ENCODE measurements at regions not wholly inside any gene's neighbourhood (a gene's known extent, or its start where the extent isn't known, plus 50 kb on each side); places are given as distances from the start of the nearest gene placed in this dataset.

DNA sequence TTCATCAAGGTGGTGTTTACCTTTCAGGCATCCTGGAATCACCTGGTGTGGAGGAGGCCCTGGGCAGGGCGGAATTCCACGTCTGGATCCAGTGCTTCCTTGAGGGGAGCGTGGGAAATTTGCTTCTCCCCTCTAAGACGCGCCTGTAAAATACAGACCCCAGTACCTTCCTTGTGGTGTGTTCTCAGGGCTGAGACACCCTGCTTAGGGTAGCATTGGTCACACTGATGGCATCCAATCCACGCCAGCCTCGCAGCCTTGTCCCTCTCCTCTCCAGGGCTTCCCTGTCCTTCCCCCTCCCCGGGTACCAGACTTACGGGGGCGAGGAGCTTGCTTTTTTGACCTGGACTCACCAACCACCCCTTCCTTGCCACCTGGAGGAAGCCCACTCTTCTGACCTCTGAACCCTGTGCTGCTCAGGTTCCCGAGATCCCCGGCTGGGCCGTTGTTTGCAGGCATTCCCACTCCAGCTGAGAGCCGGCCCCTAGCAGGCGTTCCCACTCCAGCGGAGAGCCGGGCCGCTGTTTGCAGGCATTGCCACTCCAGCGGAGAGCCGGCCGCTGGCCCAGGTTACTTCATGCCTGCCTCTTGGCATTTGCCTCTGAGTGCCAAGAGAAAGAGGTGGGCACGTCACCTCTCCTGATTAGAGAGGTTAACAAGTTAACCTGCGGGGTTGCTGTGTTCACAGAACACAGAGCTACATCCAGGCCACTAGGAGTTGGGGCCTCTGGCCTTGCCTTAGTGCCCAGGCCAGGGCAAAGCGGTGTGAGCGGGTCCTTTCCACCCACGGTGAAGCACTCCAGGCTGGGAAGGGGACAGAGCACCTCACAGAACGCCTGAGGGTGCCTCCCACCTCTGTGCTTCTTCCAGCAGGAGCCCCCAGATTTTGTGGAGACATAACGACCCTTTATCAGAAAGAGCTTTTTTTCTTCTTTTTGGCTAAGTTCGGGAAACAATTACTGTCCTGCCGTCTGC lies 254.0 kb upstream of the PPP2R2D start:
- ATAC-seq (no peak), DNase-seq (ENCODE audit: low spot score) (no peak)

DNA sequence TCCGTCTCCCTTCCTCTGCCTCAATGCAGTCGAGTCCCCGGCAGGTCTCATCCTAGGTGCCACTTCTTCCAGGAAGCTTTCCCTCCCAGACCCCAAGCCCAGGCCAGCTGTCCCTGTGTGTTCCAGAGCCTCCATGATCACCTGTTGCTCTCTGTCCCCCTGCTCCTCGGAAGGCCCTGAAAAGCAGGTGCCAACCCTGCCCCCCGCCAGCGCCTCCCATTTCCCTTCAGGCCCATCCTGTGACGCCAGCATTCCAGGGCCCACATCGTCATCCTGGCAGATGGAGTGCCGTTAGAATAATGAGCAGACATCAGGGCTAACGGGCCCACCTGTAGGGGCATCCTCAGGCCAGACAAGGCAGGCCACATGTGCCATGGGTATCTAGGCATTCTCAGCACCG lies 253.0 kb upstream of the PPP2R2D start:
- no peak for ATAC-seq
- DNase-seq (ENCODE audit: low spot score) = no peak

DNA sequence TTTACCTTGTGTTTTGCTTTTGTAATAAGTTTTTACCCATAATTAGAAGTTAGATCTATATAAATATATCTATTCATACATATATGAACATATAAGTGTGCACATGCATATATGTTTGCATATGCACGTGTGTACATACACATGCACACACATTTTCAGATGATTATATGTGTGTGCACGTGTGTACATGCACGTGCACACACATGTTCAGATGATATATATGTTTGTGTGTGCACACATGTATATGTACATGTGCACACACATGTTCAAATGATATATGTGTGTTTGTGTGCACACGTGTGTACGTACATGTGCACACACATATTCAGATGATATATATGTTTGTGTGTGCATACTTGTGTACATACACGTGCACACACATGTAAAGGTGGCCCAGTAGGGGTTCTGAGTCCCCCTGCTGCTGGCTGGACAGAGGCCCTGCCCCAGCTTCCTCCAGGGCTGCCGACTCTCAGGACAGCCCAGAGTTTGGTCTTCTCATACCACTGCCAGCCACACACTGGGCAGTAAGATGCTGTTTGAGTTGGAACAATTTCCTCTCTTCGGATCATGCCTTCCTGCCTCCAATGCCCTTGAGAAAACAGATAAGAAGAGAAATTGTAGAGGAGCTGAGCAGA lies 252.3 kb upstream of the PPP2R2D start:
- DNase-seq (ENCODE audit: low spot score) = no peak
- ATAC-seq = no peak

DNA sequence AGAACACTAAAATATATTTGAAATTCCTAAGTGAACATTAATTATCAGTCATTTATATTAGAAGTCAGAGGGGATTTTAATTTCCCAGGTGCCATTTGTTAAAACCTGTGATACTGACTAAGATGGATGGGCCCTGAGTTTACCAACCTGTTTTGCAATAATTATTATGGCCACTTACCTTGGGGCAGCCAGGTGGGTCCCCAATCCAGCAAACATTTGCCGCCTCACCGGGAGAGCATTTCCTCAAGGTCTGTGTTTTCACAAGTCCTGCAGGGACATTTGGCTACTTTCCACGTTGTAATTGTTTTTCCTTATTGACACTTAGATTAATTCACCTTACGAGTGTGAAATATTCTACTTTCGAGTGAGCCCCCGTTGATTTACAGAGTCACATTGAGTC lies 251.2 kb upstream of the PPP2R2D start:
- no peak for ATAC-seq
- DNase-seq (ENCODE audit: low spot score) = no peak

DNA sequence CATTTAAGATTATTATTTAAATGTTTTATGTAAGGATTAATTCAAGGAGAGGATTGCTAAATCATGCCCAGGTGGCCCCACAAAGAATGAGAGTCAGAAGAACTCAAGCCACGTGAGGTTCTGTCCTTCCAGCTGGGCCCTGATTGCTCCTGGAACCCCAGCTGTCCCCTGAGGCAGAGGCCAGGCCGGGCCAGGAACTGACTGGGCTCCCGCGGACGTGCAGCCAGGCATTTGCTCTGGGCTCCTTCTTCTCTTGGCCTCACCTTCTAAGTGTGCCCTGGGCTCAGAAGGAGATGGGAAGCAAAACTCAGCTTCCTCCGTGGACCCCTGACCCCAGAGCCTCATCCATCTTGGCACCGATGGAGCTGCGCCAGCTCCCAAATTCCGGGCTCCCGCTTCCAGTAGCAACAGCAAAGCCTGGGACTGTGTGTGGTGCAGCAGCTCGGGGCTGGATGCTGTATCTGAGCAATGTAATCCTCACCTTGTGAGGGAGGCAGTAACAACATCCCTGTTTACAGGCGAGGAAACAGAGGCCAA lies 250.6 kb upstream of the PPP2R2D start:
- DNase-seq (ENCODE audit: low spot score) (no peak), ATAC-seq (no peak)

DNA sequence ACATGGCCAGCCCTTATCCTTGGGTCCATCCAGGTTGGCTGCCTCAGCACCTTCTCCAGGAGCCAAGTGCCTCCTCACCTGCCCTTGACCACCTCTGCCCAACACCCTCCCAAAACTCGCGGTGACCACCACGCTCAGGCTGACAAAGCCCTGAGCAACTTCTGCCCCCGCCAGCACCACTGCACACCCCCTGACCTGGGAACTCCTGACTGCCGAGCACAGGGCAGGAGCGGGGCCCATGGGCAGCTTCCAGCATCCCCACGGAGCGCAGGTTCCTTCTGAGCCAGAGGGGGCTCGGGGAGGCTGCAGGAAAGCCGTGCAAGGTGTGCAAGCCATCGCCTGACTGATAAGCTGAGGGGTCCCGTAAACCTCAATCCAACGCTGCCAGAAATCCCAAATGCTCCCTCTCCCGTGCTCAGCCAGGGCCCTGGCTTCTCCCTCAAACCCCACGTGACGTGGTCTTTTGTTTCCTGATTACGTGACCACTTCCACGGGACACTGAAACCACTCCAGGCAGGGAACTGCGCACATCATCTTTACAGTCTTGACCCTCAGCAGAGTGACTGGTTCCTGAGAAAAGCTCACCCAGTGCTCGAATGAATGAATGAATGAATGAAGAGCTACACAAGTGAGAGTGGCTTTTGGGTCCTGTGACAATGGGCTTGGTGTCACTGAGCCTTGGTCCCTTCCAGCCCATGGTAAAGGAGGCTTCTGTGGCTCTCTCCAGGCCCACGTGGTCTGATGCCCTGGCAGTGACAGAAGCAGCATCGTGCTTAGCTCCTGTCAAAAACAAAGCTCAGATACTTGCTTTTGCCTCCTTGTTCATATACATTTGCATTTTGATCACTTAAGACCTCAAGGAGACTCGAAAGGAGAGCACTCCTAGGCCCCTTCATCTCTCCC lies 249.8 kb upstream of the PPP2R2D start:
- ATAC-seq = no peak
- DNase-seq (ENCODE audit: low spot score) = peak; percentile 28

GRCh38 chr10:131651674-131652437 lies 249.0 kb upstream of the PPP2R2D start:
- DNase-seq (ENCODE audit: low spot score) (peak; percentile 32), ATAC-seq (no peak)

DNA sequence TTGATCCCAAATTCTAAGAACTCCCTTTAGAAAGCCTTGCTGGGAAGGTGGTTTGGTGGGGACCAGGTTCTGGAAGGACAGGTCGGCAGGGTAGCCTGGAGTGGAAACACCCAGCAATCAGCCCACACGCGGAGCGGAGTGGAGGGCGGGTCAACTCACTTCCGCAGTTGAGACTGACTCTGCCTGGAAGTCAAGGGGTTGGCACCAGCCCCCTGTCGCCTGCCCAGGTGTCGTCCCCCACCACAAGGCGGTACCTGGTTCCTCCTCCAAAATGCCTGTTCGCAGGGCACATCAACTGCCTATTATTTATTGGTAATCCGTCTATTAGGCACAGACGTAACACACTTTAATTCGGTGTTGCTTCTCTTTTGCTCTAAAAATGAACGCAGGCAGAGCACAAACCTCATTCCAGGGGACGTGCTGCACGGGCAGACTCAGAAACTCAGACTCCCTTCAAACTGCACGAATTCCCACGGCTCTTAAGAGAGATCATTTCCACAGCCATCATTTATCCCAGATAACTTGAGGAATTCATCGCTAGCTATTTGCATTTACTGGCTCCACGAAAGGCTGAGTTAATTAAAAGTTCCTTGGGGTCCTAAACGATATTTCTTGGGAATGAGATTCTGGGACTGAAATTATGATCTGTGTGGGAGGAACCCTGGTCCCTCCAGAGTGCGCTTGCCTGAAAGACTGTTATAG lies 248.2 kb upstream of the PPP2R2D start:
- no peak for ATAC-seq
- DNase-seq (ENCODE audit: low spot score) = peak; percentile 29

DNA sequence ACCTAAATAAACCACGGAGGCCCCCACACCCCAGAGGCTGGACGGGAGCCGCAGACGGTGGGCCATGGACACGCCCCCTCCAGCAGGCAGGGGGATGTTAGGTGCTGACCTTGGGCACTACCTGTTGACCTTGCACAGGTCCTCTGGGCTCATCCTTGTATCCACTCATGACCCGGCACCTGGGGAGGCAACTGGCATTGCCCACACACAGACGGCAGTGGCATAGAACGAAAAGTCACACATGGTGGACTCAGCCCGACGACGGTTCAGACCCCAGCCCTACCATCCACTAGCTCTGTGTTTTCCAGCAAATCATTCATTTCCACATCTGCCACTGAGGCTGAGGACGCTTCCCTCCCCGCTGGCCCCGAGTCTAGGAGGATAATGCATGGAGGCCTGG lies 247.7 kb upstream of the PPP2R2D start:
- DNase-seq (ENCODE audit: low spot score) (peak; percentile 26), ATAC-seq (no peak)

DNA sequence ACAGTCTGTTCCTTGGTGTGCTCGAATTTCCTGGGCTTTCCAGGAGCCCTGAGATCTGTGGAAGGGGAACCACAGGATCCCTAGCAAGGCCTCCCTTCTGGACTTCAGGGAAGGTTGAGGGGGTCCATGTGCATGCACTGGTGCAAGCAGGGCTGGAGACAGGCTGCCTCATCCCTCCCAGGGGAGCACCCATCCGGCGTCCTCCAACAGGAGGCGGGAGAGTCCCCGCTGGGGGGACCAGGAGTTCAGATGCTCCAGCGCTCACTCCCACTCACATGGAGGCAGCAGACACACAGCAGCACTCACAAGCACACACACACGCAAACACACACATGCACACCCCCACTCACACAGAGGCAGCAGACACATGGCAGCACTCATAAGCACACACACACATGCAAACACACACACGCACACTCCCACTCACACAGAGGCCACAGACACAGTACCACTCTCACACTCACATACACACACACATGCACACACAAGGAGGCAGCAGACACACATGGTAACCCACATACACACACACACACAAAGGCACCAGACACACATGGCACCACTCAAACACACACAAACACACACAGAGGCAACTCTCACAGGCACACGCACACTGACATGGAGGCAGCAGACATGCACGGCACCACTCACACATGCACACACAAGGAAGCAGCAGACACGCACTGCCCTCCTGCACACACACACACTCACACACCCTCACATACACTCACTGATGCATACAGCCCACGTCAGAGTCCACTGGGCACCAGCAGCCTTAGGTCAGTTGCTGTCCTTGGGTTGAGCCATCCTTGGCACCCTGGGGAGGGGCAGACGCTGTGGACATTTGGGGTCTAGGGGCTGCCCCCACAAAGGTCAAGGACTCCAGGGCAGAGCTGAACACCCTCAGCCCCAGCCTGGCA lies 247.0 kb upstream of the PPP2R2D start:
- ATAC-seq = no peak
- DNase-seq (ENCODE audit: low spot score) = peak; percentile 21

DNA sequence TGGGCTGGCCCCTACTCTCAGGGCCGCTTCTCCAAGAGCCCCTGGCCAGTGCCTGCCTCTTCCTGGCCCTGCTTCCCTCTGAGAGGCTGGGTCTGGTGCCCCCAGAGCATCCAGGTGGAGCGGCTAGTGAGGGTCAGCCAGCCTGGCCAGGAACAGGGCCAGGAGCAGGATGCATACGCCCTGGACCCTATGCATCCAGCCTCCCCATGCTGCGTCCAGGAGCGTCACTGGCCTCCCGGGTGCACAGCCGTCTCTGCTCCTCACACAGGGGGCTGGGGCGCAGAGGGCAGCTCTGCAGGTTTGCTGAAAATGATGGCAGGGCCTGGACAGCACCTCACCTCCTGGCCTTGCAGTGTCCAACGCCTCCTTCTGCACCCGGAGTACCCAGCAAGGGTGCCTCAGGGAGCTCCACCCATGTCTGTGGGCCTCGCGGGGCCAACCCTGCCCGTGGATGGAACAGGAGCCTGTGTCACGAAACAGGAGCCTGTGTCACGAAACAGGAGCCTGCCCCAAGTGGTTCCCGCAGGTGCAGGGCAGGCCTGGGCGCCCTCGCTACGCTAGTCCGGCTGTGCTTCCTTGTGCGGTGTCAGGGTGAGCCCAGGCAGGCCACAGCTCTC lies 246.2 kb upstream of the PPP2R2D start:
- DNase-seq (ENCODE audit: low spot score) = peak; percentile 28
- ATAC-seq = peak; percentile 25

GRCh38 chr10:131655101-131655849 lies 245.5 kb upstream of the PPP2R2D start:
- ATAC-seq (peak; percentile 67), DNase-seq (ENCODE audit: low spot score) (peak; percentile 52)

DNA sequence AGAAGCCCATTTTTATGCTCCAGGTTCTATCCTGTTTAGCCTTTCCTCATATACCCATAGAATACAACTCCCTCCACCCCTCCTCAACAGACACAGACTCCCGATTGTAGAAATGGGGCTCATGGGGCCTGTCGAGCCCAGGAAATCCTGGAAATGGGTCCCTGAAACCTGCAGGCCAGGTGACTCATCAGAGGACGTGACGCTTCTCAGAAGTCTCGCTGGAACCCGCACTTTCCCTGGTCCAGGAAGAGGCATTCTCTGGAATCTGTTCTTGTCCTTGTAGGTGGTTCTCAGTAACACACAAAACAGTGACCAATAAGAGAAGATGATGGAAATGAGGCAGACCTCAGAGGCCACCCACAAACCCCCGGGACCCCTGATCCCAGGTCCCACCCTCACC lies 244.8 kb upstream of the PPP2R2D start:
- ATAC-seq (no peak), DNase-seq (ENCODE audit: low spot score) (peak; percentile 28)

GRCh38 chr10:131656431-131656841 lies 244.4 kb upstream of the PPP2R2D start:
- peak; percentile 32 for DNase-seq (ENCODE audit: low spot score)
- ATAC-seq = no peak

- ATAC-seq (no peak), DNase-seq (ENCODE audit: low spot score) (peak; percentile 16)
Measured at GRCh38 chr10:131657318-131657984, 243.4 kb upstream of the PPP2R2D start.

DNA sequence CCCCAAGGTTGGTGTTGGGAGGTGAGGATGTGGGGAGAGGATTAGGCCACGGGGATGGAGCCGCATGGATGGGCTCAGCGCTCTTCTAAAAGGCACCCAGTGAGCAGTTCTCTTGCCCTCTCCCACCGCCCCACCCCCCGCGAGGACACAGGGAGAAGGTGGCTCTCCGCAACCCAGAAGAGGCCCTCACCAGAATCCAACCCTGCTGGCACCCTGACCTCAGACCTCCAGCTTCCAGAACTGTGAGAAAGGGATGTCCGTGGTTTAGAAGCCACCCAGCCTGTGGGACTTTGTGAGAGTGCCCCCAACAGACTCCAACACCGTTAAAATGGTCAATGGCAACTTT lies 242.8 kb upstream of the PPP2R2D start:
- DNase-seq (ENCODE audit: low spot score) (peak; percentile 14), ATAC-seq (no peak)

Measured in left lobe of liver (tissue), 2 donors.